Ovary (tissue), 7 donors: ENCODE measurements at regions not wholly inside any gene's neighbourhood (a gene's known extent, or its start where the extent isn't known, plus 50 kb on each side); places are given as distances from the start of the nearest gene placed in this dataset.

ENCODE experiments used
- DNase-seq, 5 donors: peaks; one replicate each; pipeline ENCODE4 v3.0.0-alpha.2; 2019 to 2020
- H3K27ac ChIP-seq, 2 donors: fragments of 200-600 bp; one replicate each; pipeline versions ENCODE4 v1.5.1 to v1.8.0; 2019 to 2022
- H3K27me3 ChIP-seq: fragments of 200-600 bp; one replicate; pipeline ENCODE4 v1.8.0; 2022
- H3K36me3 ChIP-seq: fragments of 200-600 bp; sonication (generic); one replicate; pipeline ENCODE4 v1.5.1; 2019
- H3K4me1 ChIP-seq: one replicate; pipeline ENCODE4 v1.8.1; 2013; ENCODE audit warnings: mild to moderate bottlenecking, moderate library complexity; ENCODE audit not compliant: insufficient read depth
- H3K4me3 ChIP-seq: fragments of 200-600 bp; sonication (generic); one replicate; pipeline ENCODE4 v1.5.1; 2017
- H3K9me3 ChIP-seq, 2 donors: fragments of 200-600 bp in 1 of 2; sonication (generic) in 1 of 2; one replicate each; pipeline versions ENCODE4 v1.5.1 to v1.8.1; 2013 to 2019; ENCODE audit warnings: mild to moderate bottlenecking in 1 of 2, moderate library complexity in 1 of 2
- CTCF ChIP-seq, 3 donors: fragments of 450-650 bp in 2 of 3; fragments of 200-600 bp in 1 of 3; IDR thresholded peaks; one replicate each; pipeline versions ENCODE4 v1.5.1 to v1.8.0; 2016 to 2022; ENCODE audit warnings: antibody characterized with exemption in 3 of 3, mild to moderate bottlenecking in 1 of 3
- EP300 ChIP-seq: sonication (generic); formaldehyde crosslinking; IDR thresholded peaks from one replicate; pipeline ENCODE4 v1.6.1; 2017; ENCODE audit warnings: antibody characterized with exemption
- POLR2A ChIP-seq: fragments of 450-650 bp; IDR thresholded peaks from one replicate; pipeline ENCODE4 v1.6.1; 2017; ENCODE audit warnings: antibody characterized with exemption, mild to moderate bottlenecking, moderate library complexity
- WGBS, 3 donors: extraction: QIAGEN DNeasy Blood & Tissue Kit in 1 of 3; methylation state at CpG; one replicate each; pipeline versions ENCODE4 v1.1.5 to v1.1.7; 2013 to 2017; 5-methylcytosine and 5-hydroxymethylcytosine counted together
- intact Hi-C, 4 donors: fragments of 100-400 bp; cut with DNase I; formaldehyde crosslinking; loops; one replicate each; pipeline versions ENCODE4 v1.11.0 to v1.15.1; 2022 to 2023
- donor health status: DM: no; HTN: no; CAD: no; lungs with moderate emphysema.
- donor health status: DM: no; HTN: no; CAD: no.
- donor health status: Bipolar disorder and iron deficiency.
- donor health status: DM: no; HTN: no; CAD: no.
- donor health status: DM: yes; HTN: yes; CAD: no.

GRCh38 chr2:156673981-156674380 is 237.8 kb downstream of the GPD2 start:
- H3K27me3 ChIP-seq = no peaks in the 10 kb centered on the region
- no peaks in the 10 kb centered on the region for H3K9me3 ChIP-seq
- no peaks in the 10 kb centered on the region for H3K4me1 ChIP-seq
- no peak for DNase-seq
- TF ChIP-seq CTCF (IDR thresholded peaks at IDR 0.05) = no peak
- no peak for TF ChIP-seq POLR2A
- TF ChIP-seq EP300 = no peak
- 55 to 72% (median 61%) methylated on average over 2 of the region's 2 CpGs for WGBS, 3 donors
- intact Hi-C loops = no loop called here
- H3K36me3 ChIP-seq = no peaks in the 10 kb centered on the region
- H3K4me3 ChIP-seq = no peak overlapping the region
- no peak overlapping the region for H3K27ac ChIP-seq

GRCh38 chr2:156675896-156676295 is 239.7 kb downstream of the GPD2 start:
- Histone ChIP-seq H3K36me3 (no peaks in the 10 kb centered on the region), H3K9me3 (no peaks in the 10 kb centered on the region), H3K4me3 (no peak overlapping the region), H3K27ac (no peak overlapping the region), H3K4me1 (no peaks in the 10 kb centered on the region), H3K27me3 (no peaks in the 10 kb centered on the region)
- no peak for DNase-seq
- no peak for TF ChIP-seq POLR2A
- TF ChIP-seq EP300 = no peak
- no peak for TF ChIP-seq CTCF (IDR thresholded peaks at IDR 0.05)
- intact Hi-C loops = no loop called here
- 48 to 71% (median 64%) methylated on average over 3 of the region's 3 CpGs for WGBS, 3 donors

- H3K4me3 ChIP-seq = no peak overlapping the region
- H3K27me3 ChIP-seq = no peaks in the 10 kb centered on the region
Measured at GRCh38 chr2:156679820-156680219, 243.6 kb downstream of the GPD2 start.

GRCh38 chr2:156680266-156680665 is 244.1 kb downstream of the GPD2 start:
- intact Hi-C loops = no loop called here
- DNase-seq = no peak
- no peak overlapping the region for H3K27ac ChIP-seq
- no peak overlapping the region for H3K4me3 ChIP-seq
- no peaks in the 10 kb centered on the region for H3K9me3 ChIP-seq
- no peaks in the 10 kb centered on the region for H3K36me3 ChIP-seq
- H3K4me1 ChIP-seq = no peaks in the 10 kb centered on the region
- 96 to 97% (median 97%) methylated on average over 2 of the region's 2 CpGs for WGBS, 3 donors
- no peaks in the 10 kb centered on the region for H3K27me3 ChIP-seq
- TF ChIP-seq EP300 = no peak
- TF ChIP-seq CTCF (IDR thresholded peaks at IDR 0.05) = no peak
- no peak for TF ChIP-seq POLR2A

More at GRCh38 chr2:156679820-156680219, 243.6 kb downstream of the GPD2 start:
- Histone ChIP-seq H3K9me3 (no peaks in the 10 kb centered on the region), H3K27ac (no peak overlapping the region), H3K36me3 (no peaks in the 10 kb centered on the region), H3K4me1 (no peaks in the 10 kb centered on the region)
- intact Hi-C loops = no loop called here
- DNase-seq = no peak
- no peak for TF ChIP-seq CTCF (IDR thresholded peaks at IDR 0.05)
- no peak for TF ChIP-seq POLR2A
- TF ChIP-seq EP300 = no peak
- WGBS, 3 donors = 90 to 95% (median 93%) methylated on average over 2 of the region's 2 CpGs

GRCh38 chr2:156687126-156687525 is 250.9 kb downstream of the GPD2 start:
- H3K4me1 ChIP-seq = no peaks in the 10 kb centered on the region
- DNase-seq = no peak
- H3K36me3 ChIP-seq = no peaks in the 10 kb centered on the region
- intact Hi-C loops = no loop called here
- no peaks in the 10 kb centered on the region for H3K9me3 ChIP-seq
- TF ChIP-seq EP300 = no peak
- TF ChIP-seq CTCF (IDR thresholded peaks at IDR 0.05) = no peak
- no peak for TF ChIP-seq POLR2A
- no peak overlapping the region for H3K27ac ChIP-seq
- H3K4me3 ChIP-seq = no peak overlapping the region
- no peaks in the 10 kb centered on the region for H3K27me3 ChIP-seq
